Activated CD4-positive, alpha-beta T cell treated with anti-CD3 and anti-CD28 coated beads, Interleukin-2, Interleukin-6, amounts not matched to agents 100 ng/mL and 50 ng/mL, durations not matched to agents 16 hours and 8 hours (primary cell): ENCODE measurements at regions not wholly inside any gene's neighbourhood (a gene's known extent, or its start where the extent isn't known, plus 50 kb on each side); places are given as distances from the start of the nearest gene placed in this dataset.

Experiments
- DNase-seq: peaks from one replicate; pipeline ENCODE4 v3.0.0-alpha.2; 2020

DNA sequence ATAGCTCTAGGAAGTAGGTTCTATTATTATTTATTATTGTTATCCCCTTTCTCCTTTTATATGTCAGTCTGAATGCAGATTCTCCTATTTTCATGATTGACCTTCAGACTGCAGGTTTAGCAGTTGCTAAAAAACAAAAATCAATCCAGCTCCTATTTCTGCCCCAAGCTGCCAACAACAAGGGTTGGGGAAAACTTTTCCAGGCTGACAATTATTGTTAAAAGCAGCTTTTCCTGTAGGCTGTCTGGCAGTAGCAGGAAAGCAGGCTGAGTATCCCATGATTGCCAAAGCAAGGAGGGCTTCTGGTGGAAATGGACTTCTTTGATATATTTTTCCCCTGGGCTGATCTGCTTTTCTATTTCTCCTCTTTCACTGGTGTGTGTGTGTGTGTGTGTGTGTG, 78.0 kb upstream of the CTLA4 start:
- DNase-seq: no peak

DNA sequence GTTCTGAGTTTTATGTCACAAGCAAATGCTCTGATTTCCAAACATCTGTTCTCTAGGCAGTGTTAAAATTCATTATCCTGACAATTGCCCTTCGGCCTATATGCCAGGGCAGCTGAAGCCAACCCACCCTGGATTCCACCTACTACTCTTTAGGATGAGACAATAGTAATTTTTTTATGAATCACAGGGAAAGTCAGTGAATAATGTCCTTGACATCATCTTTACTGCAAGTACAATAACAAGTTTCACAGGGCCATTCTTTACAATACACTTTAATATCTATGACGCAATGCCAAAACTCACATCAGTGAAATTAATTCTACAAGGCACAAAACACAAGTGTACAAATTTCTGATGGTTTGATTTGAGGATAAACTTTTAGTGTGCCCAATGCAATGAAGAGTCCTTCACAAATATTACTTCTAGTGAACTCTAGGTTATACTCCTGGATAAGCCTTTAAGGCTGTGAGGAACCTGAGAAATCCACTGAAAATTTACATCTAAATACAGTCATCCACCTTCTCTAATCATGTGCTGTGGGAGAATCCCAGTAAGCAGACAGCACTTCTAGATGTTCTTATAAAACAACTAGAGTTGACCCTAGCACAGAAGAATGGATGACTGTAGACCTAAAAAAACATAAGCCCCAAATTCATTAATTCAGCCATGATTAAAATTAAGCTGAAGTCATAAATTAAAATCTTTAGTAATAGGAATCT, 77.3 kb upstream of the CTLA4 start:
- DNase-seq: no peak

DNA sequence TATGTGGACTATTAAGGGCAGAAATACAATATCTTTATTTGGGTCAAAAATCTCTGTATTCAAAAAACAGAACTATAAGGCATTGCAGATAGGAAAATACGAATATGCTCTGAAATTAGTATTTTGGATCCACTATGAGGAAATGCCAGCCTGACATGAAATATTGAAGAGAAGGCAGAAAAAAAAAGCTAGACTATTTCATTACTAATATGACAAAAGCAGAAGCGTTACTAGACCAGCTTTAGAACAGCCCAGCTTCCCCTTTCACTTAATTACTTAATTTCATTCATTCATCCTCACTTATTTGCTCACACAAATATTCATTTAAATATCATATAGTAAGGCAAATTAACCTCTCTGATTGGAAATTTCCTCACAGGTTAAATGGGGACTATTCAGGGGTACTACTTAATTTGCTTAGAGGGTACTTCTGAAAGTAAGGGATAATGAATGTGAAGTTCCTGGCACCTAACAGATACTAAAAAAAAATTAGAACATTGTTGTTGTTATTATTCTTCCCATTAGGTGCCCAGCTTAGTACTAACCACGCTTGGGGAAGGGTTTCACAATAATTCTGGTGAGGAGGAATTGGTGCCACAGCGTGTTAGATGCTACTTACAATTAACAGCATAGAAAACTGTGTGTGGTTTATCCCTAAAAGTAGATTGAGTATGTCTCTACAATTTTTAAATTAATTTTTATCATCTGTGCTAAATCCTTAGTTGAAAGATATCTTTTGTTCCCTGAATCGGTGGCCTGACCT, 71.1 kb upstream of the CTLA4 start:
- DNase-seq: no peak

DNA sequence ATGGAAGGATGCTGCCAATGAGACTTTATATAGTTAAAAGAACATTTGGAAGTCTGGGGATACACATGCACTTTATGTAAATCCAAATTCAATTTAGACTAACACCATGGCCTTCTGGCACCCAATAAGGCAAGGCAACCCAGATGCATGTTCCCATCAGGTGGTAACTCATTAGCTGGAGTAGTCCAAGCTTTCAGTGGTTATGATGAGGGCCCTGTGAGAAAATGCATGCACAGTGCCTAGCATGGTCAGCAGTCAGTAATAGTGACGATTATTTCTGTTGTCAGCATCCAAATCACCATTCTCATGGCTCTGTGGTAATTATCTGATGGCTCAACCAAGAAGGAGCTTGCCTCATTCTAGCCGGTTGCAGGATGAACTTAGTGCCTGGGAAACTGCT, 70.3 kb upstream of the CTLA4 start:
- DNase-seq: no peak

DNA sequence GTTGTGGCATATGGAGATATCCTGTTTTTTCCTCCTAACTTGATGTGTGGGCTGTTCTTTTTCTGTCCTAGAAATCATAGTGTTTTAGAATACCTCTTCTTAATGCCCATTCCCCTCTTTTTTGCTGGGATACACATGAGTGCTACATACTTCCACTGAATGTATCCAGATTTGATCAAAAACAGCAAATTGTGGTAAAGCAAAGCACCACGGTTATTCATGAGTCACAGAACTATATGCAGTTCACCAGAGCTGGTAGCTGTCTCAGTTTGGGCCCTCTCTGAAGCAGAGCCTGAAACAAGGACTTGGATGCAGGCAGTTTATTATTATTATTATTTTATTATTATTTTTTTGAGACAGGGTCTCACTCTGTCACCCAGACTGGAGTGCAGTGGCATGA, 69.9 kb upstream of the CTLA4 start:
- DNase-seq: no peak

DNA sequence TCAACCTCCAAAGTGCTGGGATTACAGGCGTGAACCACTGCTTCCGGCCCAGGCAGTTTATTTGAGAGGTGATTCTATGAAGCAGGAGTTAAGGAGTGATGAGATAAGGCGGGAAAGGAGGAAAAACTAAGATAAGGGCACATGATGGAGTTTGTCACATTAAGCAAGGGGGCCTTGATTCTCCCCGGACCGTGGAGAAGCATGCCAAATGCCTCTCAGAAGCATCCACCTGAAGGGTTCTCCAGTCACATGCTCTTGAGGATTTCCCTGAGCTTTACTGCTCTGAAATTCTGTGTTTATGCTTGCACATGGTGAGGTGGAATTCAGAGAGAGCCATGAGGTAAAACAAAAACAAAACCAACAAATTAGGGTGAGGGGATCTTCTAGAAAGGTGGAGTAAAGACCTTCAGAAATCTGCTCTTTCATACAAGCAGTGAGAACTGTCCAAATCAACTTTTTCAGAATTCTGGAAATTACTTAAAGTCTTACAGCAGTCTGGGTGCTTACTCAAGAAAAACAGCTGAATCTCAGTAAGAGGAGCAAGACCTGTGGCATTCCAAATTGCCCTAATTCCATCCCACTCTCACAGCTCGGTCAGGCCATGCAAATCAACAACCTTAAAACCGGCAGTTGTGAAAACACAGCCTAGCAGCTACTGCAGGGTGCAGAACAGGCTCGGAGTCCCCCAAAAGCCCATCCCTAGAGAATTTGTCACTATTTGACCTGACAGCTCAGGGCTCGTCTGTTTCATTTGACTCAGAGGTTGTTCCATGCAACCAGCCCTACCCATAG, 69.1 kb upstream of the CTLA4 start:
- no peak for DNase-seq

DNA sequence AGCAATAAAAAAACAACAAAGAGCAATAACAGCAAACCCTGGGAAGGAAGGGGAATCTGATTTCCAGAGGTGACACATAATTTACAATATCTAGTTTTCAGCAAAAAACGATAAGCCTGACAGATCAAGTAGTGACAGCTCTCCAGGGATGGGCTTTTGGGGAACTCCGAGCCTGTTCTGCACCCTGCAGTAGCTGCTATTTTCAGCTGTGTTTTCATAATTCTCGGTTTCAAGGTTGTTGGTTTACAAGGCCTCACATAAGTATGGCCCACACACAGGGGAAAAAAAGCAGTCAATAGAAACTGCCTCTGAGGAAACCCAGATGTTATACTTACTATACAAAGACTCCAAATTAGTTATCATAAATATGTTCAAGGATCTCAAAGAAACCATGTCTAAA, 67.7 kb upstream of the CTLA4 start:
- DNase-seq: peak; percentile 65

DNA sequence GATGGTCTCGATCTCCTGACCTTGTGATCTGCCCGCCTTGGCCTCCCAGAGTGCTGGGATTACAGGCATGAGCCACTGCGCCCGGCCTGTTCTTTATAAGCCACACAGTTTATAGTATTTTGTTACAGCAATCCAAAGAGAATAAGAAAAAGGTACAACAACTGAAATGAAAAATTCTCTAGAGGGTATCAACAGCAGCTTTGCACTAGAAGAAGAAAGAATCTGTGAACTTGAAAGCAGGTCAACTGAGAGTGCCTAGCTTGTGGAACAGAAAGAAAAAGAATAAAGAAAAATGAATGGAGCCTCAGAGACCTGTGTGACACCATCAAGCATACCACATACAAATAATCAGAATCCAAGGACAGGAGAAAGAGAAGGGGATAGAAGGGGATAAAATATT, 66.8 kb upstream of the CTLA4 start:
- no peak for DNase-seq

DNA sequence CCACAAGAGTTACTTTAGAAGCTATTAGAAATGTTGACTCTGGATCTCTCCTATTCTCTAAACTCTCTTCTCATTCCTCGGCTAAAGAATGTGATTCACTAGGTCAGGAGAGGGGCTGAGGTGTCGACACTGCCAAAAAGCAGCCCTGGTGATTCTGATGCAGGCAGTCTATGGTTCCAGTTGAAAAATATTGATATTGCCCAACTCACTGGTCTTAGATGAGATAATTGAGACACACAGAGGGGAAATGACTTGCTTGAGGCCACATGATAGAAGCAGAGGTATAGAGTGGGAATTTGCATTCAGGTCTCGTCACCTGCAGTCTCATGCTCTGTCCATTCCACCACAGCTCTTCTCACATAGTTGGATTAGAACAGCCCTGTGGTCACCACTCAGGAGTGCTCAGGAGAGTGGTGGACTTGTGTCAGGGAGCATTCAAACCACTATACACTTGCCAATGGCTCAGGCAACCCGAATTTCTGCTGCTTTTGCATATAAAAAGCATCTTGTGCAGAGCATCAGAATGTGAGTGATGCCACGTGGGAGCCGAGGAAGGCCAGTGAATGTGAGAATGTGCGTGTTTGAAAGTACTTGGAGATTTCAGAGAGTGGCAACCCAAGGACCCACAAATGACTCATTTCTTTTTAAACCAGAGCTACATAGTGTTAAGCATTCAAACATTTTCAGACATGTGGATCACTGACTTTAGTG, 65.1 kb upstream of the CTLA4 start:
- DNase-seq: peak; percentile 89

DNA sequence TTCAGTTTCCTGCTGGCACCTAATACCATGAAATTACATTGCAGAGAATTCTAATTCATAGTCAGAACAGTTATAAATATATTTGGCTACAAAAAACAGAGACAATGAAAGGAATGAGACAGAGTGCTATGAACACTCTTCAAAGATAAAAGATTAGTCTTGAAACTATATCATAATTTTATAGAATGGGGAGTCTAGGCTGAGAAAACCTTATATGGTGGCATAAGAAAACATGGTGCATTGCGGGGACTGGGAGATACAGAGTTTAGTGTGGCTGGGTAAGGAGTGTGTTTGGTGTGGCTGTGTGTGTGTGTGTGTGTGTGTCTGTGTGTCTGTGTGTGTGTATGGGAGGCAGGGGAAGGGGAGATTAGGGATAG, 64.5 kb upstream of the CTLA4 start:
- no peak for DNase-seq

DNA sequence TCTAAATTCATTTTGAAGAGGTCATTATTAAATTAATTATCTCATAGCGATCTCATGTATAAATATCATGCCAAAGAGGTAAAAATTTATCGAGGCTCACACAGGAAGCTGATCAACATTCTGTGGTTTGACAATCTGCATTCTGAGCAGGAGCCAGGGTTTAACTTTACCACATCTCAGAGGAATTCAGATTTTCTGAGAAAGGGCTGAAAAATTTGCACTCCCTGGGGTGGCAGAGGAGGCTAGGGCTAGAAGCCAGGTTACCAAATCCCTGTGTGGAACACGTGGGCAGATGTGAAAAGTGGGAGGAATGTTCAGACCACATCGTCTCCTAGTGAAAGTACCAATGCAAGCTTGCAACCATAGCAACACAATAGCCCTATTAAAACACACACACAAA, 63.5 kb upstream of the CTLA4 start:
- DNase-seq: peak; percentile 86

DNA sequence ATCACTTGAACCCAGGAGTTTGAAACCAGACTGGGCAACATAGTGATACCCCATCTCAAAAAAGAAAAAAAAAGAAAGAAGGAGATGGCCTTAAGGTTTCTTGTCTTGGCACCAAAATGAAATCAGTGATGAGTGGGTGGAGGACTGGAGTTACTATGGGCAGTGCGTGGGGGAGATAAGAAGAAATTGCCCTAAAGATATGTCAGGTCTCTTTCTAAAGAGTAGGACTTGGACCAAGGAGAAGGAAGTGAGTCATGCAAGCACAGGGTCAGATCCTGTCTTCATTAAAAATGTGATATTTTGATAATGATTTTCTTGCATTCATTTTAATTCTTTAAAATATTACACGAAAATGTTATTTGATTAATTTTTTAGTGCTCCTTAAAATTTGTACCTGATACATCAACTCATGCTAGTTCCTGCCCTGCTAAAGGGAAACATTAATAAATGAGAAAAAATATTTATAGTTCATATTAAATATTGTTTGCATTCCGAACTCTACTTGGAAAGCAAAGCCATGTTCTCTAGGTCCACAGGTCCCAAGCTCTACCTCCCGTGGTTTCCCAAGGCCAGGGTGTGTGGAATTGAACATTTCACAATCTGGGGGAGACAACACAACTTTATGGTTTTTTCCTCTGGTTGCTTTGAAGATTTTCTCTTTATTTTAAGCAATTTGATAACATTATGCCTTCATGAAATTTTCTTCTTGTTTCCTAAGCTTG, 62.6 kb upstream of the CTLA4 start:
- DNase-seq: no peak

DNA sequence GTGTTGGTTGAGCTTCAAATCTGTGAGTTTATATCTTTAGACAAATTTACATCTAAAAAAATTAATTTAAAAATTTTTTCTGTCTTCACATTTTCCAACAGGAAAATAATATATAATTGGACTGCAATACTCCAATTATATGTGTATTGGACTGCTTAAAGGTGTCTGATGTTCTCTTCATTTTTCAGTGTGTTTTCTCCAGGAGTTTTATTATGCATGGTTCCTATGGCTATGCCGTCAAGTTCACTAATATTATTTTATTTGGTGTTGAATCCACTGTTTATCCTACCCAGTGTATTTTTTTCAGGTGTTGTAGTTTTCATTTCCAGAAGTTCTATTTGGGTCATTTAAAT, 62.1 kb upstream of the CTLA4 start:
- no peak for DNase-seq

DNA sequence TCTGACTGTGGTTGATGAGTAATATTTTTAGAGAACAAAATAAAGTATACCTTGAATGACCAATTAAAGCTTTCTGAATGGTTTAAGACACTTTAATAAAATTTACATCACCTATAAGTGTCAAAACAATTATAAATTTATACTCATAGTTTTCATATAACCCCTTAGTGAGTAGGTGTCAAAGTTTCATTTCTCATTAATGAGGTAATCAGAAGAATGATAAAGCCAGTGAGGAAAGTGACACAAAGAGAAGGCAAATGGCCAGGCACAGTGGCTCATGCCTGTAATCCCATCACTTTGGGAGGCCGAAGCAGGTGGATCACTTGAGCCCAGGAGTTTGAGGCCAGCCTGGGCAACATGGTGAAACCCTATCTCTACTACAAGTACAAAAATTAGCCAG, 60.8 kb upstream of the CTLA4 start:
- no peak for DNase-seq

DNA sequence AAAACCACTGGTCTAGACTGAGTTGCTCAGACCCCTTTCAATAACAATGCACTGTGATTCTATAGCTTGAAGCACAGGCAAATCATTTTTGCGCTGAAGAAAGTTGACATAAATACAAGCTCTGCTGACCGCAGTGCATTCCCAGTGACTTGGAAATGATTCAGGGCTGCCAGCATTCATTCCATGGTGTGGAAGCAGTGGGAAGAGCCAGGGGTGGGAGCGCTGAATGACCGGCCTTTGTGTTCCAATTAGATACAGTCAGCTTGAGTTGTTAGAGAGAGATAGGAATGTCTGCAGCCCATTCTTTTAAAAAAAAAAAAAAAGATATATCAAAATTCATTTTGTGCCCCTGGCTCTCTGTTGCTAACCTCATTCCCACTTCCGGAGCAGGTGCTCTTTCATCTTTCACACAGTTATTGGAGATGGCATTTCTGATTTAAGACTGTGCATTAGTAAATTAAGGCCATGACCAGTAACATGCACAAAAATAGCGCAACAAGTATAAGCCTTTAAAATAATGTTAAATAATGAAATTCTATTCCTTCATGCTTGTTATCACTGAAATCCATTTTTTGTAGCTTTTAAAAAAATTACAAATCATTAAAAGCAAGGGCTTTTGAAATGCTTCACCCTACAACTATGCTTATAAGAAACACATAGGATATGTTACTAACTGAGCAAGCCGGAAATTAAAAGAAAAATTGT, 59.4 kb upstream of the CTLA4 start:
- no peak for DNase-seq

DNA sequence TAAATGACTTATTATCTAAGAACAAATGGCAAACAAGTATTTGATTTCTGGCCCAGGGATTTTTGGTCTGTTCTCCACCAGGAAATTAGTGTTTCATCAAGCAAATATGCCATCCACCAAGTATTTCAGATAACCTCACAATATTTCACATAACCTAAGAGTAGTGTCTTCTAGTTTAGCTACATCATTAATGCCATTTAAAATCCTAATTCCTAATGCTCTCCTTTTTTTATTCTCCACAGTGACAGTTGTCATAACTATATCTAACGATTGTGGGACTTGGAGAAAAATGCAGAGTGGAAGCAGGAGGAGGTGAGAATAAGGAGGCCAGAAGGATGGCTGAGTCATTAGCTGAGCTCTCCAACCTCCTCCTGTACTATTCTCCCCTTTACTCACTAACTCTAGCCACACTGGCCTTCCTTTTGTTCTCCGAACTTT, 58.5 kb upstream of the CTLA4 start:
- DNase-seq: no peak

DNA sequence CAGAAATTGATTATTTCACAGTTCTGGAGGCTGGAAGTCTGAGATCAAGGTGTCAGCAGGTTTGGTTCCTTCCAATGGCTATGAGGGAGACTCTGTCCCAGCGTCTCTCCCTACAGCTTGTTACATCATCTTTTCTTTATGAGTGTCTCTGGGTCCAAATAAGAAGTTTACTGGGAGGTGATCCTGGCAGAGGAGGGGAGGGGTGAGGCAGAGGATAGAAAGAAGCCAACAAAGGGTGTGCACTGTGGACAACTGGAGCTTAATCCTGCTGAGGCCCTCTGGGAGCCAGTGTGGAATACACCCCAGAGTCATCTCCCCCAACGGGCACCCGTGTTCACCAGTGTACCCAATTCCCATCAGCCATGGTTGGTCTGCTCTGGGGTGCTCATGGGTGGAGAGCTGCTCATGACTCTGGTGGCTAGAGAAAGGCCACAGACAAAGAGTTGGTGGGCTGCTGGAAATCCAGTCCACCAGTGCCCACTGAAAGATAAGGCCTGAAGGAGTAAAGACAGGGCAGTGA, 57.5 kb upstream of the CTLA4 start:
- no peak for DNase-seq

DNA sequence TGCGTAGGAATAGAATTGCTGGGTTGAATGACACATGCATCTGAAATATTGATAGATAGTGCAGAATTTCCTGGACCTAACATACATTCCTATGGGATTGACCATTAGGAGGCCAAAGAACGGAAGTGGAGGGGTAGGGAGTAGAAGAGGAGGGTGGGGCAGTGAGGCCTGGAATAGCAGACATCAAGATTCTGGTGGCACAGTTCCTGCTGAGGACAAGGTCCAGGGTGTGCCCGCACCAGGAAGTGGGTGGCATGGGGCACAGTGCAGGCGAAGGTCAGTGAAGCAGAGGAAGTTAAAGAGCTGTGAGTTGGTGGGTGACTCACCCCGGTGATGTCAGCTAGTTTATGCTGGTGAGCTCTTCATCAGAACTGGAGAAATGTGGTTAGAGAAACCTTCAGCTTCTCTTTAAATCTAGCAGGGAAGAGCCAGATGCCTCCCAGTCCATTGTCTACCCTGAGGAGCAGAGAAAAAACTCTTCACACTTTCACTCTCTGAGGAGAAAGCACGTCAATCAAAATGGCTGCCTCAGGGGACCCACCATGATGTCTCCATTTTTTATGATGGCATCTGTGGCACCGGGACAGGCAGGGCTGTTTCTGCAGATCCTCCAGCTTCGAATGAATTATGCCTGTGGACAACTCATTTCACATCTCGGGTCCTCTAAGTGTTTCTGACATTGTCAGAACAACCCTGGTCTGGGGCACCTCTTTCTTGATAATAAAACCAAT, 55.9 kb upstream of the CTLA4 start:
- DNase-seq: peak; percentile 90

DNA sequence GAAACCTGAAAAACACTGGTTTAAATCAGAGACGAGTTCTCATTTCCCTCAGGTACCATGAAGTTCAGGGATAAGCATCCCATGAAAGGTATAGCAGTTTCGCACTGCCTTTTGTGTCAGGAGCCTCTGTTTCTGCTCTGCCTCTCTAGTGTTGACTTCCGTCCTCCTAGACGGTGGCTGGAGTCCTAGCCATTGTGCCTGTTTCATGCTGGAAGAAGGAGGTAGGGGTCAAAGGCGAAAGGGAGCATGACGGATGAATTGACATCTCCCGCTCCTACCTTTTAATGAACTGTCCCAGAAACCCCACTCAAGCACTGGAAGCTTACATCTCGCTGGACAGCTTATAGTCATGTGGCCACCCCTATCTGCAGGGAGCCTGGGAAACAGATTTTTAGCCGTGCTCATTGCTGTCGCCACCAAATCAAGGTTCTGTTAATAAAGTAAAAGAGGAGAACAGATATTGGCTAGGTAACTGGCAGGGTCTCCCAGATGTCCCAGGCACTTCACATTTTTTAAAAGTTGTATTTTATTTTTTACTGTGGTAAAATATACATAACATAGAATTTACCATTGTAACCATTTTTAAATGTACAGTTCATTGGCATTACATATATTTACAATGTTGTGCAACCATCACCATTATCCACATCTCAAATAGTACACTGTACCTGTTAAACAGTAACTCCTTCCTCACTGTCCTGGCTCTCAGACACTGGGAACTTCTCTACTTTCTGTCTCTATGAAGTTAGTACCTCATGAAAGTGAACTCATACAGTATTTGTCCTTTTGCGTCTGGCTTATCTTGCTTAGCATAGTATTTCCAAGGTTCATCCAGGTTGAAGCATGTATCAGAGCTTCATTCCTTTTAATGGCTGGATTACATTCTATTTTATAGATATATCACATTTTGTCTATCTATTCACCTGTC, 55.0 kb upstream of the CTLA4 start:
- DNase-seq: no peak

DNA sequence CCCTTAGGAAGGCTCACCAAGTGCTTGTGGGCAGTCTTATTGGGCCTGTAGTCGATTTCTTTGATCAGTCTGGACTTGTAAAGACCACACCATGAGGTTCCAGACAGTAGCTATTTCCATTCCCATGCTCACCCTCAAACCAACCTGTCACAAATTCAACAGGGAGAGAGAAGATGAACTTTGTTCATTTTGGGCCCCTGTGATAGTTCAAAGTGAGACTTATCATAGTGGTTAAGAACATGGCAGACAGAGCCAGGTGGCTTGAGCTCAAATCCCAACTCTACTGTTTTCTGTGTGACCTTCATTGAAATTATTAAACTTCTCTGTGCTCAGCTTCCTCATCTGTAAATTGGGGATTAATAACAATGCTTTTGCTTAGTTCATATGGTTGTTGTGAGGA, 53.9 kb upstream of the CTLA4 start:
- DNase-seq: no peak
